ENCODE measurements at regions not wholly inside any gene's neighbourhood (a gene's known extent, or its start where the extent isn't known, plus 50 kb on each side); places are given as distances from the start of the nearest gene placed in this dataset.

DNA sequence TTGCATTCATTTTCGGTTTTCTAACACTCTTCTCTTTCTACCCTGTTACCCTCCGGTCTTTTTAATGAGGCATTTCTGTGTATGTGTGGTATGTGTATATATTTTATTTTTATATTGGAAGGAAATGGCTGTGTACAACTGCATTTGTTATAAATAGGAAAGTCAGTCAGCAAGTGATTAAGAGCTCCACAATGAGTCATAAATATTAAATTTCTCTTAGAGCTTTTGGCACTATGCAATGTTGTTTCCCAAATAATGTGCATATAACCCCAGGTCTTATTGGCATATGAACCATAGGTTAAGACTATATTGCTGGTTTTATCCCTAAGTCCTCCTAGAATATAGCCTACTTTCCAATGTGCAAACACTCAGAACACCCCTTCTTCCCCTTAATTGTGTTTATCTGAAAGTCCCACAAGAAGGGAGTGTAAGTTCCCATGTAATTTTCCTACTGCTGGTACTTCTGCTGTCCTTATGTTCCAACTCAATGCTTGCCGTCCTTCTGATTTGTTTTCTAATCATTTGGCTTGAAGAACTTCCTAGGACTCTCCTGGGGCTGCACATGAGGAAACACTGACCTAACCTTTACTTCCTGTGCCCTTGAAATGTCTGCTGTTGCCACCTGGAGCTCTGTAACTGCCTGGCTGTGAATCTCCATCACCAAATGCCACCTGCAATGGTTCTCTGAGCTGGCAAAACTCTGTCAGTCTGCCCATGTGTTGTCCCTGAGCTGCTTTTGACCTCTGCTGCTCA is 65.5 kb upstream of the PCSK5 start:
- TF ChIP-seq ZBTB7A (IDR thresholded peaks at IDR 0.05; ENCODE audit: low read depth) (no peak), TCF12 (IDR thresholded peaks at IDR 0.05; ENCODE audit: low read depth) (no peak), EGR1 (IDR thresholded peaks at IDR 0.05) (no peak), FOXM1 (IDR thresholded peaks at IDR 0.05; ENCODE audit: borderline replicate concordance, low read depth) (no peak)

All from Ishikawa (cell line).